ENCODE measurements at regions not wholly inside any gene's neighbourhood (a gene's known extent, or its start where the extent isn't known, plus 50 kb on each side); places are given as distances from the start of the nearest gene placed in this dataset.

DNA sequence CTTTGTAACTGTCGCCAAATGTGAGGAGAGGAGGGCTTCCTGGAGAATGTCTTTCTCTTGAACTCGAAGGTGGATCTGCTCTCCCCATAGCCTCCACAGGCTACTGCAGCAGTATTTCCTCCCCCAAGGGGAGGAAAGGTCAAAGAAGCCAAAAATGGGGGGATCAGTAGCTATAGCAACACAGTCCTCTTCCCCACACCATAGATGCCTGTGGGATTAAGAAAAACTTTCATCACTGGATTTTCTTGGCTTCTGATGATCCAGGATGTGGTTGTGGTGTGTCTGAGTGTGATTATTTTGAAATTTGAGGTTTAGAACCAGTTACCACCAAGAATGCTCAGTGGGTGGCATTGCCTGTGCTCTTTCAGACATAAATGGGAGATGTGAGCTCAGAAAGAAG, 140.1 kb upstream of the SPACA1 start:
- TF ChIP-seq, protein P1, sequence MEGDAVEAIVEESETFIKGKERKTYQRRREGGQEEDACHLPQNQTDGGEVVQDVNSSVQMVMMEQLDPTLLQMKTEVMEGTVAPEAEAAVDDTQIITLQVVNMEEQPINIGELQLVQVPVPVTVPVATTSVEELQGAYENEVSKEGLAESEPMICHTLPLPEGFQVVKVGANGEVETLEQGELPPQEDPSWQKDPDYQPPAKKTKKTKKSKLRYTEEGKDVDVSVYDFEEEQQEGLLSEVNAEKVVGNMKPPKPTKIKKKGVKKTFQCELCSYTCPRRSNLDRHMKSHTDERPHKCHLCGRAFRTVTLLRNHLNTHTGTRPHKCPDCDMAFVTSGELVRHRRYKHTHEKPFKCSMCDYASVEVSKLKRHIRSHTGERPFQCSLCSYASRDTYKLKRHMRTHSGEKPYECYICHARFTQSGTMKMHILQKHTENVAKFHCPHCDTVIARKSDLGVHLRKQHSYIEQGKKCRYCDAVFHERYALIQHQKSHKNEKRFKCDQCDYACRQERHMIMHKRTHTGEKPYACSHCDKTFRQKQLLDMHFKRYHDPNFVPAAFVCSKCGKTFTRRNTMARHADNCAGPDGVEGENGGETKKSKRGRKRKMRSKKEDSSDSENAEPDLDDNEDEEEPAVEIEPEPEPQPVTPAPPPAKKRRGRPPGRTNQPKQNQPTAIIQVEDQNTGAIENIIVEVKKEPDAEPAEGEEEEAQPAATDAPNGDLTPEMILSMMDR (IDR thresholded peaks at IDR 0.05): no peak
- TF ChIP-seq POLR2A (IDR thresholded peaks at IDR 0.05): no peak

All from body of pancreas (tissue), 4 donors.